ENCODE measurements at regions not wholly inside any gene's neighbourhood (a gene's known extent, or its start where the extent isn't known, plus 50 kb on each side); places are given as distances from the start of the nearest gene placed in this dataset.
"Not testable (repeated sequence)": the region's sequence is repeated elsewhere in the genome, so short reads cannot be mapped to it uniquely, and the experiment has no call there.

- not testable (repeated sequence) for DNase-seq
Observed at GRCh38 chr1:234846813-234847212, 236.8 kb upstream of the IRF2BP2 start.

- no peak for DNase-seq
Observed at GRCh38 chr1:234845836-234846235, 235.9 kb upstream of the IRF2BP2 start.

DNA sequence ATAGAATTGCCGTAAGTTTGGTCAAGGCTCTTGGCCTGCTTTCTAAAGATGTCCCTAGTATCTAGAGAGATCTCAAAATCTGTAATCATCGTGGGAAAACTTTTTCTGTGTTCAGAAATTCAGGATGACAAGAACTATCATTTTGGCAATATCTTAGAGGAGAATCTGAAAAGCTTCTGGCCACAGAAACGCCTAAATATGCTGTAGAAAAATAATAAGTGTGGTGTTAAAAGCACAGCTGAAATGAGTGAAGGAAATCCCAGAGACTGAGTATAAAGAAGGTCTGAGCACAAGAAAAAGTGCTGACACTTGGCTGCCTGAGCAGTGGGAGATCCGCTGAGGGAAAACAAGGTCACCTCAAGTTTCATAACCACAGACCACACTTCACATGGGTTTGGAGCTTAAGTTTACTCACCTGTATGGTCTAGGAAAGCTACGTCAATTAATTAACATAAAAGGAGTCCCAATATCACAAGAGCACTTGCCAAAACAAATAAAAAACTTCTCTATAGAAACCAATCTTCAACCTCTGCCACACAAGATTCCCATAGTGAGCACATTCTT, 235.2 kb upstream of the IRF2BP2 start:
- no peak for DNase-seq

DNA sequence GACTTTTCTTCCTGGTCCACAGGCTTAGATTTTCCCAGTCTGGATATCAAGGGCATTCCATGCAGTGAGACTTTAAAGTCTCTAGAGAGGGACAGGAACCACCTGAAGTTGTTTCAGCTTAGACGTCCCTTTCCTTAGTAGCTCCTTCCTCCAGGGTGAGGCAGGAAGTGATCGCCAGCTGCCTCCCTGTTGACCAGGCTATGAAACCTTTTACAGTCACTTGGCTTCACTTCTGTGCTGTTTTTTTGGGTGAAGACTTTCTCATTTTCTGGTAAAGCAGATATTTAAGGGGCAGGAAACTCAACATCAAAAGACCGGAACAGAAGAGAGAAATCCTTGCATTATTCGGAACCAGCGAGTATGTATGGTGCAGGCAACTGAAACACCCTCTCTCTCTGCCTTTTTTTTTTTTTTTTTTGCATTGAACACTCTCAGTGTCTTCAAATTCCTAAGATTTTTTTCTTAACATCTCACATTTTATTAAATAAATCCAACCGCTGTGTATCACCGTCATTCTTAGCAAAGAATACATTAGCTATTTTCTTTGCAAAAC, 234.6 kb upstream of the IRF2BP2 start:
- DNase-seq, result no peak

DNA sequence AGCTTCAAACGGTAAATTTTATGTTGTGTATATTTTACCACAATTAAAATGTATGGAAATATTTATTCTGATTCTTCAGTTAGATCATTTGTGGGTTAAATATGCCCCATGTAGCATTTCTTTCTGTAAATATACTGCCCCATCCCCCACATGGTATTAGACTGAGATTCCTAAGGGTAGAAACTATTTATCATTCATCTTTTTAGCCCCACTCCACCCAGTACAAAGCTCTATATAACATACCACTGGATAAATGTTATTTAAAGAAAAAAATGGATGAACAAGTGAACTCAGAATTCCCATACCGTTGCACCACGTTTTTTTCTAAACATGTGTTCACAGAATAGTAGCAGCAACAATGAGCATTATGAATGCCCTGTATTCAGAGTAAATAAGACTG, 234.0 kb upstream of the IRF2BP2 start:
- no peak for DNase-seq

DNA sequence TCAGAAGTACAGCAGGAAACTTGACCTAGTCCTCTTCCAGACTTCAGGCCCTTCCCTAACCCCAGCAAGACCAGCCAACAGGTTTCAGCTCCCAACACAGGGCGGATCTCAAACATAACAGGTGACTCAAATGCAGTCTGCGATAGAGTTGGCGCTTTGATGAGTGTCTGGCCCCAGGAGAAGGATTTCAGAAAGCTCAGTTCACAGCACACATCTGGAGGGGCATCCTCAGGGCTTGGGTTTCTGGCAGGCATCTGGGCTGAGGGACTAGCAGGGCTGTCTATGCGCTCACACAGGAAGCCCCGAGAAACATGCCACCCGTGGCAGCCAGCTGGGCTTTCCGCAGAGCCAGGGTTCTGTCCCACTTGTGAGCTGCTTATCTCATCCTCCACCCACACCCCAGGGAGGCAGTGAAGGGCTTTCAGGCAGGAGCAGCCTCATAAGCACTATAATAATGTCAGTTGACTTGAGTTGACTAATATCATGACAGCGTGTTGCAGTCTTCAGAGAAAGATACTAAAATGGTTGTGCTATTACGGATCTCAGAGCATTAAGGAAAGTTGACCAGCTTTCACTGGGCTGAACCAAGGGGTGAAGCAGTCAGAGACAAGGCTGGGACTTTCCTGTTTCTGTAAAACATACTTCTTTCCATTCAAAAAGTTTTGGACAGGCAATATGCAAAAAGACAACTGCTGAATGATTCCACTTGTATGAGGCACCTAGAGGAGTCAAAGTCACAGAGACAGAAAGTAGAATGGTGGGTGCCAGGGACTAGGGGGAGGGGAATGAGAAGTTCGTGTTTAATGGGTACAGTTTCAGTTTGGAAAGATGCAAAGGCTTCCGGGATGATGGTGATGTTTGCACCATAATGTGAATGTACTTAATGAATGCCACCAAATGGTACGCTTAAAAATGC, 233.0 kb upstream of the IRF2BP2 start:
- DNase-seq, result no peak

GRCh38 chr1:234841710-234842231, 231.8 kb upstream of the IRF2BP2 start:
- peak in 1 of 3 donors; percentile 57 for DNase-seq

- peak in 1 of 3 donors; percentile 50 for DNase-seq
Observed at GRCh38 chr1:234841281-234841680, 231.3 kb upstream of the IRF2BP2 start.

DNA sequence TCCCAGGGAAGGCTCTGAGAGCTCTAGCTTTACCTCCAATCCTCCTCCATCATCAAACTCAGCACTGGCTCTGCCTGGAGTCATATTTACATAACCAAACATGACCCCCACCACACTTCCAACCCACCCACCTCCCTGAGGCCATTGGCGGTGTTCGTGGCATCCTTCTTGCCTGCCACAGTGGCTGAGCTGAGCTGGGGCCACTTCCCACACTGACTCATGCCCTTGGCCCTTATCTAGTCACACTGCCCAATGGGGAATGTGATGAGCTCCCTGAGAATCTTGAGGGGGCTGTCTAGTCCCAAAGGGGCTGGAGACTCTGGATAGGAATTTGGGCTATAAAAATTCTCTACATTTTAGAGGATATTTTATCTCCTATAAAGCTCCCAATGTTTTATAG, 230.9 kb upstream of the IRF2BP2 start:
- no peak for DNase-seq

DNA sequence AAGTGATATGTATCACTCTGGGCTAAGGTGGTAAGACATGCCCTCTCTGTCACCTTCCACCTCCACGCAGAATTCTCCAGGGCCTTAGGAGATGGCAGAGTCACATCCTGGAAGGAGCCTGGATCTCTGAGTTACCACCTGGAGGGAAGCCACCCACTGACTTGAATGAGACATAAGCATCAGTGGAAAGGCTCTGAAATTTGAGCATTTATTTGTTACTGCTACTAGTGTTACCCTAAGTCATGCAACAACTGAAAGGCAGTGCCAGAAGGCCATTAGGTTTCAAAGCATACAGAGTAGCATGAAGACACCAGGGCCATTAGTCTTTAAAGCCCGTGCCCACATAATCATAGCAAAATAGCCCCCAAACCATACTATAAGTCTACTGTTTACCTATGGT, 230.3 kb upstream of the IRF2BP2 start:
- DNase-seq, result no peak

DNA sequence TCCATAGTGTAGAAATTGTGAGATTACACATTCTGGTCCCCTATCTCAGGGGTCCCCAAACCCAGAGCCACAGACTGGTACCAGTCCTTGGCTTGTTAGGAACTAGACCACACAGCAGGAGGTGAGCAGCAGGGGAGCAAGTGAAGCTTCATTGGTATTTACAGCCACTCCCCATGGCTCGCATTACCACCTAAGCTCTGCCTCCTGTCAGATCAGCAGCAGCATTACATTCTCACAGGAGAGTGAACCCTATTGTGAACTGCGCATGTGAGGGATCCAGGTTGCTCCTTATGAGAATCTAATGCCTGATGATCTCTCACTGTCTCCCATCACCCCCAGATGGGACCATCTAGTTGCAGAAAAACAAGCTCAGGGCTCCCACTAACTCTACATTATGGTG, 229.7 kb upstream of the IRF2BP2 start:
- DNase-seq, result no peak

DNA sequence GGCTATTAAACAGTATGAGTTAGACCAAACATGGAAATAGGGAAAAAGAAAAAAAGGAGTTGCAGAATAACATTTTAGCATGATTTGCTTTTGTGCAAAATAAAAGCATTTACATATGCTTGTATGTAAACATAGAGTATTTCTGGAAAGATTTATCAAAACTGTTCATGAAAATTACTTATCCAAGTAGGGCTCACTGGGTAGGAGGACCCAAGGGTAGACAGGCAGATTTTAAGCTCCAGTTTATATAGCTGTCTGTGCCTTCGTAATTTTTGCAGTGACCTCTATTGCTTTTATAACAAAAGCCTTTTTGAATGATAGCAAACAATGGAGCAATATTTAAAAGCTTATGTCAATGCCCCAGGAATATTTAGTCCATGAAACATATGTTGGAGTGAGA, 228.8 kb upstream of the IRF2BP2 start:
- no peak for DNase-seq

- DNase-seq, result no peak
Observed at GRCh38 chr1:234838182-234838581, 228.2 kb upstream of the IRF2BP2 start.

- no peak for DNase-seq
Observed at GRCh38 chr1:234837713-234838112, 227.7 kb upstream of the IRF2BP2 start.

GRCh38 chr1:234836776-234837357, 226.9 kb upstream of the IRF2BP2 start:
- peak in 1 of 3 donors; percentile 56 for DNase-seq

- no peak for DNase-seq
Observed at GRCh38 chr1:234836045-234836681, 226.2 kb upstream of the IRF2BP2 start.

- DNase-seq, result no peak
Observed at GRCh38 chr1:234835239-234835638, 225.3 kb upstream of the IRF2BP2 start.

DNA sequence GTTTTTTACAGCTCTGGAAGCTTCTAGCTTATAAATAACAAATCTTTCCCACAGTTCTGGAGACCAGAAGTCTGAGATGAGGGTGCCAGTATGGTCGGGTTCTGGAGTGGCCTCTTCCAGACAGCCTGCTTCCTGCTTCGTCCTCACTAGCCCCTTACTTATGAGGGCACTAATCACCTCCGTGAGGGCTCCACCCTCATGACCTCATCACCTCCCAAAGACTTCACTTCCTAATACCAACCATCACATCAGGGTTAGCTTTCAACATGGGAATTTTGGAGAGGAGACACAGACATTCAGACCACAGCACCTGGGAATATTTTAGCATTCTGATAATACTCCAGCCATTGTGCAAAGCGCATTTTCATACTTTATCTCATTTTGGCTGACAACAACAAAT, 223.7 kb upstream of the IRF2BP2 start:
- no peak for DNase-seq

- DNase-seq, result no peak
Observed at GRCh38 chr1:234833118-234833517, 223.1 kb upstream of the IRF2BP2 start.

- DNase-seq, result no peak
Observed at GRCh38 chr1:234827656-234828055, 217.7 kb upstream of the IRF2BP2 start.

DNA sequence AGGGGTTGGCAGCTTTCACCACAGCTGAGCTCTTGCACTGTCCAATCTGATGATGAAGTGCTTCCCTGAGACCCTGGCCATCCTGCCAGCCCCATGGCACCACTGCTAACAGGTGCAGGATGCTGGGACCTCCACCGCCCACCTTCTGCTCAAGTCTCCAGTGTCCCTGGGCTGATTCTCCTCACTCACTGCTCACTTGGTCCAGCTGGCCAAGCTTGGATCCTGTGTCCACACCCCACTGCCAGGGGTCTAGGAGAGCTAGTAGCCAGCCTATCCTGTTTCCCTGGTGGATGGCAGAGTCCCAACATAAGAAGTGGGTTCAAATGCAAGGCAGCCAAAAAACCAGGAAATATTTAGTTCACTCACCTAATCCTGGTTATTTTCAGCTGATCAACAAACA, 217.2 kb upstream of the IRF2BP2 start:
- DNase-seq, result no peak

GRCh38 chr1:234826352-234826751, 216.4 kb upstream of the IRF2BP2 start:
- DNase-seq, result no peak
